Activated naive CD8-positive, alpha-beta T cell treated with anti-CD3 and anti-CD28 coated beads, Interleukin-2, amount 10 ng/mL, durations not matched to agents 7 days and 5 days (primary cell): ENCODE measurements at regions not wholly inside any gene's neighbourhood (a gene's known extent, or its start where the extent isn't known, plus 50 kb on each side); places are given as distances from the start of the nearest gene placed in this dataset.

ENCODE experiments used
- ATAC-seq: fragments of 150-1000 bp; cut with Tn5 transposase; one replicate; pipeline ENCODE4 v1.10.0; 2021; ENCODE audit warnings: low read depth, moderate library complexity
- POLR2A ChIA-PET: fragments of 350-600 bp; sonication (Branson Sonifier 250); formaldehyde crosslinking; loops from one replicate; lab custom pipeline; 2021; ENCODE audit warnings: antibody characterized with exemption; lab: Charles Lee
- DNase-seq: peaks from one replicate; pipeline ENCODE4 v3.0.0; 2021
- H3K27ac Mint-ChIP-seq: one replicate; pipeline ENCODE4 v1.8.0; 2022; ENCODE audit warnings: mild to moderate bottlenecking, mixed read lengths
- H3K27me3 Mint-ChIP-seq: one replicate; pipeline ENCODE4 v1.8.0; 2022; ENCODE audit warnings: mild to moderate bottlenecking, moderate library complexity, mixed read lengths
- H3K36me3 Mint-ChIP-seq: one replicate; pipeline ENCODE4 v1.8.0; 2021; ENCODE audit warnings: mild to moderate bottlenecking, mixed read lengths
- H3K4me1 Mint-ChIP-seq: one replicate; pipeline ENCODE4 v1.8.0; 2021; ENCODE audit warnings: mixed read lengths
- H3K4me3 Mint-ChIP-seq: one replicate; pipeline ENCODE4 v1.8.0; 2022; ENCODE audit warnings: mild to moderate bottlenecking, moderate library complexity, mixed read lengths
- H3K9me3 Mint-ChIP-seq: one replicate; pipeline ENCODE4 v1.8.0; 2021; ENCODE audit warnings: mixed read lengths

GRCh38 chr3:144624656-144625055, 653.0 kb downstream of the DIPK2A start:
- H3K9me3 Mint-ChIP-seq = no peaks in the 10 kb centered on the region
- no peaks in the 10 kb centered on the region for H3K36me3 Mint-ChIP-seq
- no peak overlapping the region for H3K27ac Mint-ChIP-seq
- H3K4me3 Mint-ChIP-seq = no peak overlapping the region
- ATAC-seq (no peak), DNase-seq (no peak)
- no peaks in the 10 kb centered on the region for H3K4me1 Mint-ChIP-seq
- POLR2A ChIA-PET = no interaction called here
- H3K27me3 Mint-ChIP-seq = no peaks in the 10 kb centered on the region

- H3K4me1 Mint-ChIP-seq = no peaks in the 10 kb centered on the region
- no peak for DNase-seq
- ATAC-seq = no peak
- no peaks in the 10 kb centered on the region for H3K9me3 Mint-ChIP-seq
- no peak overlapping the region for H3K27ac Mint-ChIP-seq
- POLR2A ChIA-PET = no interaction called here
- no peaks in the 10 kb centered on the region for H3K36me3 Mint-ChIP-seq
- no peak overlapping the region for H3K4me3 Mint-ChIP-seq
- no peaks in the 10 kb centered on the region for H3K27me3 Mint-ChIP-seq
Observed at GRCh38 chr3:144626835-144627234, 655.2 kb downstream of the DIPK2A start.

GRCh38 chr3:144629381-144629780, 657.8 kb downstream of the DIPK2A start:
- POLR2A ChIA-PET = no interaction called here
- H3K27me3 Mint-ChIP-seq = no peaks in the 10 kb centered on the region

GRCh38 chr3:144636833-144637232, 665.2 kb downstream of the DIPK2A start:
- H3K27me3 Mint-ChIP-seq = no peaks in the 10 kb centered on the region
- H3K4me1 Mint-ChIP-seq = no peaks in the 10 kb centered on the region
- ATAC-seq (no peak), DNase-seq (no peak)
- H3K4me3 Mint-ChIP-seq = no peak overlapping the region
- POLR2A ChIA-PET = no interaction called here
- H3K27ac Mint-ChIP-seq = no peak overlapping the region
- no peaks in the 10 kb centered on the region for H3K9me3 Mint-ChIP-seq
- H3K36me3 Mint-ChIP-seq = no peaks in the 10 kb centered on the region

More at GRCh38 chr3:144629381-144629780, 657.8 kb downstream of the DIPK2A start:
- no peak for DNase-seq
- ATAC-seq = no peak
- Mint-ChIP-seq H3K4me1 (no peaks in the 10 kb centered on the region), H3K36me3 (no peaks in the 10 kb centered on the region), H3K27ac (no peak overlapping the region), H3K9me3 (no peaks in the 10 kb centered on the region), H3K4me3 (no peak overlapping the region)

- Mint-ChIP-seq H3K9me3 (no peaks in the 10 kb centered on the region), H3K4me1 (no peaks in the 10 kb centered on the region), H3K27me3 (no peaks in the 10 kb centered on the region), H3K27ac (no peak overlapping the region), H3K4me3 (no peak overlapping the region), H3K36me3 (no peaks in the 10 kb centered on the region)
- POLR2A ChIA-PET = no interaction called here
- ATAC-seq (no peak), DNase-seq (no peak)
Observed at GRCh38 chr3:144638009-144638408, 666.4 kb downstream of the DIPK2A start.

GRCh38 chr3:144643771-144644198, 672.2 kb downstream of the DIPK2A start:
- Mint-ChIP-seq H3K4me1 (no peaks in the 10 kb centered on the region), H3K9me3 (no peaks in the 10 kb centered on the region), H3K27me3 (no peaks in the 10 kb centered on the region), H3K27ac (no peak overlapping the region), H3K36me3 (no peaks in the 10 kb centered on the region), H3K4me3 (no peak overlapping the region)
- POLR2A ChIA-PET = no interaction called here
- DNase-seq = no peak
- no peak for ATAC-seq

GRCh38 chr3:144645300-144645699, 673.7 kb downstream of the DIPK2A start:
- no peak for ATAC-seq
- Mint-ChIP-seq H3K4me3 (no peak overlapping the region), H3K9me3 (no peaks in the 10 kb centered on the region), H3K27ac (no peak overlapping the region), H3K27me3 (no peaks in the 10 kb centered on the region), H3K4me1 (no peaks in the 10 kb centered on the region), H3K36me3 (no peaks in the 10 kb centered on the region)
- POLR2A ChIA-PET = no interaction called here
- no peak for DNase-seq

- POLR2A ChIA-PET = no interaction called here
- Mint-ChIP-seq H3K4me1 (no peaks in the 10 kb centered on the region), H3K4me3 (no peak overlapping the region), H3K36me3 (no peaks in the 10 kb centered on the region), H3K9me3 (no peaks in the 10 kb centered on the region), H3K27ac (no peak overlapping the region), H3K27me3 (no peaks in the 10 kb centered on the region)
- DNase-seq (no peak), ATAC-seq (no peak)
Observed at GRCh38 chr3:144650380-144650779, 678.8 kb downstream of the DIPK2A start.

- H3K4me3 Mint-ChIP-seq = no peak overlapping the region
- no peaks in the 10 kb centered on the region for H3K9me3 Mint-ChIP-seq
- no peak overlapping the region for H3K27ac Mint-ChIP-seq
- no peak for DNase-seq
- H3K4me1 Mint-ChIP-seq = no peaks in the 10 kb centered on the region
- ATAC-seq = no peak
- POLR2A ChIA-PET = no interaction called here
- no peaks in the 10 kb centered on the region for H3K27me3 Mint-ChIP-seq
- no peaks in the 10 kb centered on the region for H3K36me3 Mint-ChIP-seq
Observed at GRCh38 chr3:144652573-144652972, 681.0 kb downstream of the DIPK2A start.

- Mint-ChIP-seq H3K27ac (no peak overlapping the region), H3K4me3 (no peak overlapping the region), H3K27me3 (no peaks in the 10 kb centered on the region), H3K4me1 (no peaks in the 10 kb centered on the region), H3K36me3 (no peaks in the 10 kb centered on the region), H3K9me3 (no peaks in the 10 kb centered on the region)
- ATAC-seq (no peak), DNase-seq (no peak)
- POLR2A ChIA-PET = no interaction called here
Observed at GRCh38 chr3:144655423-144655822, 683.8 kb downstream of the DIPK2A start.

- Mint-ChIP-seq H3K27ac (no peak overlapping the region), H3K4me1 (no peaks in the 10 kb centered on the region), H3K27me3 (no peaks in the 10 kb centered on the region), H3K36me3 (no peaks in the 10 kb centered on the region), H3K4me3 (no peak overlapping the region), H3K9me3 (no peaks in the 10 kb centered on the region)
- ATAC-seq = no peak
- POLR2A ChIA-PET = no interaction called here
- no peak for DNase-seq
Observed at GRCh38 chr3:144660186-144660585, 688.6 kb downstream of the DIPK2A start.

- Mint-ChIP-seq H3K4me3 (no peak overlapping the region), H3K27ac (no peak overlapping the region), H3K27me3 (no peaks in the 10 kb centered on the region), H3K4me1 (no peaks in the 10 kb centered on the region), H3K36me3 (no peaks in the 10 kb centered on the region), H3K9me3 (peaks cover 9% of the 10 kb centered on the region)
- no peak for ATAC-seq
- DNase-seq = no peak
- POLR2A ChIA-PET = no interaction called here
Observed at GRCh38 chr3:144662729-144663128, 691.1 kb downstream of the DIPK2A start.

- POLR2A ChIA-PET = no interaction called here
Observed at GRCh38 chr3:144663456-144664436, 692.1 kb downstream of the DIPK2A start.

GRCh38 chr3:144665567-144666053, 694.0 kb downstream of the DIPK2A start:
- Mint-ChIP-seq H3K4me1 (no peaks in the 10 kb centered on the region), H3K9me3 (peaks cover 9% of the 10 kb centered on the region), H3K4me3 (no peak overlapping the region), H3K36me3 (no peaks in the 10 kb centered on the region), H3K27me3 (no peaks in the 10 kb centered on the region), H3K27ac (no peak overlapping the region)
- ATAC-seq = no peak
- POLR2A ChIA-PET = no interaction called here
- DNase-seq = no peak

More at GRCh38 chr3:144663456-144664436, 692.1 kb downstream of the DIPK2A start:
- DNase-seq (no peak), ATAC-seq (no peak)
- H3K9me3 Mint-ChIP-seq = peaks cover 9% of the 10 kb centered on the region
- no peaks in the 10 kb centered on the region for H3K4me1 Mint-ChIP-seq
- no peaks in the 10 kb centered on the region for H3K27me3 Mint-ChIP-seq
- no peaks in the 10 kb centered on the region for H3K36me3 Mint-ChIP-seq
- H3K27ac Mint-ChIP-seq = no peak overlapping the region
- H3K4me3 Mint-ChIP-seq = no peak overlapping the region
